ENCODE measurements at regions not wholly inside any gene's neighbourhood (a gene's known extent, or its start where the extent isn't known, plus 50 kb on each side); places are given as distances from the start of the nearest gene placed in this dataset.

DNA sequence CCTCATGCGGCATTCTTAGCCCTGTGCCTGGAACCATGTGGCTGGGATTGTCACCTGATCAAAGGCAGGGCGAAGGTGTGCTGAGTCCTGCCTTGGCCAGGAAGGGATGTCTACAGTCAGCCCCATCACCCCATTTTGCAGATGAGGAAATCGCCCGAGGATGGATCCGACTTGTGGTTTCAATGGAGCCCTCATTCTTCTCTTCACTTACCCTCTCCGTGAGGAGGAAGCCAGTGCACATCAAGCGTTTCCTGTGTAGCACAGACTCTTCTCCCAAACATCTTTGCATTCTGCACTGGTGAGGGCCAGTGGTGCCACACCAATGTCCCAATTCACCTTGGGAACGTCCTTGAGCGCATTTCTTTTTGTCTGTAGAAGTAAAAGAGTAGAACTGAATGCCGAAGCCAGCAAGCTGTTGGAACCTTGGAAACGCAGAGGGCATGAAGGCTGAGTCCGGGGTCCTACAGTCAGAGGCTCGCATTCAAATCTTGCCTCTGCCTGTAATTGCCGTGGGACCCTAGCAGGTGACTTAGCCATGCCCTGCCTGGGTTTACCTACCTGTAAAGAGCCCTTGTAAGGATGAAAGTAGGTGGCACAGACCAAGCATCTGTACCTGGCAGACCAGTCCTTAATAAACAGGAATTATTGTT is 85.4 kb downstream of the IRF8 start:
- Histone ChIP-seq H2AFZ (ENCODE audit: low read length) (no peak overlapping the region), H3K18ac (ENCODE audit: low read length) (no peak overlapping the region), H3K79me1 (ENCODE audit: low read depth, low read length) (no peaks in the 10 kb centered on the region), H3K9me3 (replicated peaks in 1 of 2; ENCODE audit: control insufficient read depth in 2 of 2, insufficient read depth in 1 of 2, low read depth in 1 of 2, low read length in 2 of 2) (no peaks in the 10 kb centered on the region), H2AK5ac (ENCODE audit: low read depth, low read length) (no peak overlapping the region), H3K27ac (replicated peaks; ENCODE audit: low read length) (no peak overlapping the region), H3K14ac (ENCODE audit: low read length) (no peak overlapping the region), H4K8ac (ENCODE audit: low read depth, low read length) (no peak overlapping the region), H4K91ac (ENCODE audit: low read depth, low read length, poor library complexity) (no peak overlapping the region), H3K27me3 (ENCODE audit: control insufficient read depth in 3 of 3, insufficient read depth in 3 of 3, low read depth in 1 of 3, low read length in 3 of 3) (peaks cover 0 to 30% (median 0%) of the 10 kb centered on the region in 3 experiments), H3K9ac (ENCODE audit: low read depth, low read length, poor library complexity) (no peak overlapping the region), H3K4me3 (ENCODE audit: low read length in 2 of 2) (no peak overlapping the region), H2BK15ac (ENCODE audit: low read length) (no peak overlapping the region), H3K4me1 (ENCODE audit: control insufficient read depth in 2 of 2, insufficient read depth in 1 of 2, low read depth in 1 of 2, low read length in 2 of 2) (no peaks in the 10 kb centered on the region), H2BK120ac (ENCODE audit: low read depth, low read length) (no peak overlapping the region), H3K23ac (ENCODE audit: low read depth, low read length, poor library complexity) (no peak overlapping the region), H3K4me2 (ENCODE audit: insufficient read depth, low read length, poor library complexity, severe bottlenecking) (no peak overlapping the region), H3K4ac (ENCODE audit: low read length) (no peak overlapping the region), H2BK12ac (ENCODE audit: low read length) (no peak overlapping the region), H2BK5ac (ENCODE audit: low read length) (no peak overlapping the region), H3K36me3 (replicated peaks in 1 of 2; ENCODE audit: control insufficient read depth in 2 of 2, insufficient read depth in 2 of 2, low read length in 2 of 2) (no peaks in the 10 kb centered on the region)
- DNase-seq (ENCODE audit: low spot score), result no peak
- no CpG with 5 or more reads among the region's 14 CpGs for WGBS, 2 donors (ENCODE audit: extremely low coverage in 2 of 2, insufficient read length in 2 of 2, insufficient replicate concordance in 1 of 2)

GRCh38 chr16:85984947-85985451 is 86.0 kb downstream of the IRF8 start:
- H2BK120ac ChIP-seq (ENCODE audit: low read depth, low read length), result no peak overlapping the region
- no peak overlapping the region for H4K91ac ChIP-seq (ENCODE audit: low read depth, low read length, poor library complexity)
- H3K27me3 ChIP-seq (ENCODE audit: control insufficient read depth in 3 of 3, insufficient read depth in 3 of 3, low read depth in 1 of 3, low read length in 3 of 3), result peaks cover 0 to 30% (median 0%) of the 10 kb centered on the region in 3 experiments
- H3K14ac ChIP-seq (ENCODE audit: low read length), result no peak overlapping the region
- H3K4me3 ChIP-seq (ENCODE audit: low read length in 2 of 2), result no peak overlapping the region
- no peak overlapping the region for H3K4ac ChIP-seq (ENCODE audit: low read length)
- no peaks in the 10 kb centered on the region for H3K79me1 ChIP-seq (ENCODE audit: low read depth, low read length)
- H2BK12ac ChIP-seq (ENCODE audit: low read length), result no peak overlapping the region
- no peak overlapping the region for H3K27ac ChIP-seq (replicated peaks; ENCODE audit: low read length)
- H2AFZ ChIP-seq (ENCODE audit: low read length), result no peak overlapping the region
- no peaks in the 10 kb centered on the region for H3K36me3 ChIP-seq (replicated peaks in 1 of 2; ENCODE audit: control insufficient read depth in 2 of 2, insufficient read depth in 2 of 2, low read length in 2 of 2)
- no peak overlapping the region for H2AK5ac ChIP-seq (ENCODE audit: low read depth, low read length)
- H3K18ac ChIP-seq (ENCODE audit: low read length), result no peak overlapping the region
- no peak for DNase-seq (ENCODE audit: low spot score)
- no peak overlapping the region for H3K9ac ChIP-seq (ENCODE audit: low read depth, low read length, poor library complexity)
- H3K4me2 ChIP-seq (ENCODE audit: insufficient read depth, low read length, poor library complexity, severe bottlenecking), result no peak overlapping the region
- H3K9me3 ChIP-seq (replicated peaks in 1 of 2; ENCODE audit: control insufficient read depth in 2 of 2, insufficient read depth in 1 of 2, low read depth in 1 of 2, low read length in 2 of 2), result no peaks in the 10 kb centered on the region
- H4K8ac ChIP-seq (ENCODE audit: low read depth, low read length), result no peak overlapping the region
- no CpG with 5 or more reads among the region's 20 CpGs for WGBS, 2 donors (ENCODE audit: extremely low coverage in 2 of 2, insufficient read length in 2 of 2, insufficient replicate concordance in 1 of 2)
- H2BK5ac ChIP-seq (ENCODE audit: low read length), result no peak overlapping the region
- no peaks in the 10 kb centered on the region for H3K4me1 ChIP-seq (ENCODE audit: control insufficient read depth in 2 of 2, insufficient read depth in 1 of 2, low read depth in 1 of 2, low read length in 2 of 2)
- no peak overlapping the region for H2BK15ac ChIP-seq (ENCODE audit: low read length)
- no peak overlapping the region for H3K23ac ChIP-seq (ENCODE audit: low read depth, low read length, poor library complexity)

GRCh38 chr16:85986931-85987749 is 88.2 kb downstream of the IRF8 start:
- WGBS, 2 donors (ENCODE audit: extremely low coverage in 2 of 2, insufficient read length in 2 of 2, insufficient replicate concordance in 1 of 2), result no CpG with 5 or more reads among the region's 12 CpGs
- no peak overlapping the region for H4K91ac ChIP-seq (ENCODE audit: low read depth, low read length, poor library complexity)
- DNase-seq (ENCODE audit: low spot score), result peak; percentile 29
- H2AK5ac ChIP-seq (ENCODE audit: low read depth, low read length), result no peak overlapping the region
- H3K4me3 ChIP-seq (ENCODE audit: low read length in 2 of 2), result no peak overlapping the region
- H4K8ac ChIP-seq (ENCODE audit: low read depth, low read length), result no peak overlapping the region
- H3K9ac ChIP-seq (ENCODE audit: low read depth, low read length, poor library complexity), result no peak overlapping the region
- no peak overlapping the region for H2BK5ac ChIP-seq (ENCODE audit: low read length)
- H2BK15ac ChIP-seq (ENCODE audit: low read length), result no peak overlapping the region
- H3K9me3 ChIP-seq (replicated peaks in 1 of 2; ENCODE audit: control insufficient read depth in 2 of 2, insufficient read depth in 1 of 2, low read depth in 1 of 2, low read length in 2 of 2), result no peaks in the 10 kb centered on the region
- no peak overlapping the region for H2AFZ ChIP-seq (ENCODE audit: low read length)
- peaks cover 0 to 1% of the 10 kb centered on the region in 2 donors for H3K4me1 ChIP-seq (ENCODE audit: control insufficient read depth in 2 of 2, insufficient read depth in 1 of 2, low read depth in 1 of 2, low read length in 2 of 2)
- H2BK120ac ChIP-seq (ENCODE audit: low read depth, low read length), result no peak overlapping the region
- no peak overlapping the region for H2BK12ac ChIP-seq (ENCODE audit: low read length)
- no peak overlapping the region for H3K23ac ChIP-seq (ENCODE audit: low read depth, low read length, poor library complexity)
- H3K4me2 ChIP-seq (ENCODE audit: insufficient read depth, low read length, poor library complexity, severe bottlenecking), result no peak overlapping the region
- H3K18ac ChIP-seq (ENCODE audit: low read length), result peak overlapping the region; percentile 61
- peaks cover 0 to 30% (median 0%) of the 10 kb centered on the region in 3 experiments for H3K27me3 ChIP-seq (ENCODE audit: control insufficient read depth in 3 of 3, insufficient read depth in 3 of 3, low read depth in 1 of 3, low read length in 3 of 3)
- no peak overlapping the region for H3K27ac ChIP-seq (replicated peaks; ENCODE audit: low read length)
- no peak overlapping the region for H3K14ac ChIP-seq (ENCODE audit: low read length)
- H3K4ac ChIP-seq (ENCODE audit: low read length), result no peak overlapping the region
- no peaks in the 10 kb centered on the region for H3K79me1 ChIP-seq (ENCODE audit: low read depth, low read length)
- no peaks in the 10 kb centered on the region for H3K36me3 ChIP-seq (replicated peaks in 1 of 2; ENCODE audit: control insufficient read depth in 2 of 2, insufficient read depth in 2 of 2, low read length in 2 of 2)

- Histone ChIP-seq H3K27ac (replicated peaks; ENCODE audit: low read length) (no peak overlapping the region), H2AK5ac (ENCODE audit: low read depth, low read length) (no peak overlapping the region), H3K36me3 (replicated peaks in 1 of 2; ENCODE audit: control insufficient read depth in 2 of 2, insufficient read depth in 2 of 2, low read length in 2 of 2) (no peaks in the 10 kb centered on the region), H3K23ac (ENCODE audit: low read depth, low read length, poor library complexity) (no peak overlapping the region), H3K4me2 (ENCODE audit: insufficient read depth, low read length, poor library complexity, severe bottlenecking) (no peak overlapping the region), H3K14ac (ENCODE audit: low read length) (no peak overlapping the region), H3K18ac (ENCODE audit: low read length) (no peak overlapping the region), H2BK12ac (ENCODE audit: low read length) (no peak overlapping the region), H4K91ac (ENCODE audit: low read depth, low read length, poor library complexity) (no peak overlapping the region), H2BK120ac (ENCODE audit: low read depth, low read length) (no peak overlapping the region), H3K79me1 (ENCODE audit: low read depth, low read length) (no peaks in the 10 kb centered on the region), H3K27me3 (ENCODE audit: control insufficient read depth in 3 of 3, insufficient read depth in 3 of 3, low read depth in 1 of 3, low read length in 3 of 3) (peaks cover 0 to 30% (median 0%) of the 10 kb centered on the region in 3 experiments), H3K4me3 (ENCODE audit: low read length in 2 of 2) (no peak overlapping the region), H2AFZ (ENCODE audit: low read length) (no peak overlapping the region), H3K9ac (ENCODE audit: low read depth, low read length, poor library complexity) (no peak overlapping the region), H3K4ac (ENCODE audit: low read length) (no peak overlapping the region), H2BK5ac (ENCODE audit: low read length) (no peak overlapping the region), H4K8ac (ENCODE audit: low read depth, low read length) (no peak overlapping the region), H2BK15ac (ENCODE audit: low read length) (no peak overlapping the region), H3K4me1 (ENCODE audit: control insufficient read depth in 2 of 2, insufficient read depth in 1 of 2, low read depth in 1 of 2, low read length in 2 of 2) (peaks cover 0 to 1% of the 10 kb centered on the region in 2 donors), H3K9me3 (replicated peaks in 1 of 2; ENCODE audit: control insufficient read depth in 2 of 2, insufficient read depth in 1 of 2, low read depth in 1 of 2, low read length in 2 of 2) (no peaks in the 10 kb centered on the region)
- WGBS, 2 donors (ENCODE audit: extremely low coverage in 2 of 2, insufficient read length in 2 of 2, insufficient replicate concordance in 1 of 2), result no CpG with 5 or more reads among the region's 5 CpGs
- no peak for DNase-seq (ENCODE audit: low spot score)
Measured at GRCh38 chr16:85987750-85988078, 88.8 kb downstream of the IRF8 start.
